Osteoblast (primary cell): ENCODE measurements at regions not wholly inside any gene's neighbourhood (a gene's known extent, or its start where the extent isn't known, plus 50 kb on each side); places are given as distances from the start of the nearest gene placed in this dataset.

Experiments
- DNase-seq: peaks from one replicate; pipeline ENCODE4 v3.0.0; 2011; ENCODE audit warnings: low spot score, mixed read lengths; ENCODE audit not compliant: insufficient read length; ENCODE audit errors: missing footprints
- H2AFZ ChIP-seq: 2 replicates; pipeline ENCODE4 v1.6.0; 2011; ENCODE audit warnings: mild to moderate bottlenecking, low read length
- H3K27ac ChIP-seq: 2 replicates; pipeline ENCODE4 v1.5.1; 2011; ENCODE audit warnings: mild to moderate bottlenecking, low read depth, low read length, moderate library complexity
- H3K27me3 ChIP-seq: 2 replicates; pipeline ENCODE4 v1.6.0; 2012; ENCODE audit warnings: mild to moderate bottlenecking, control low read depth, inconsistent platforms, low read length, moderate library complexity; ENCODE audit not compliant: insufficient read depth
- H3K36me3 ChIP-seq: 2 replicates; pipeline ENCODE4 v1.5.1; 2011; ENCODE audit warnings: mild to moderate bottlenecking, low read length, control low read depth, moderate library complexity; ENCODE audit not compliant: insufficient read depth
- H3K4me1 ChIP-seq: 2 replicates; pipeline ENCODE4 v1.5.1; 2011; ENCODE audit warnings: mild to moderate bottlenecking, low read length, control low read depth, moderate library complexity; ENCODE audit not compliant: insufficient read depth
- H3K4me2 ChIP-seq: 2 replicates; pipeline ENCODE4 v1.6.0; 2011; ENCODE audit warnings: mild to moderate bottlenecking, low read length; ENCODE audit not compliant: insufficient read depth
- H3K4me3 ChIP-seq: fragments of 200-600 bp; sonication (generic); 3 replicates; pipeline ENCODE4 v1.5.1; 2012; ENCODE audit warnings: mild to moderate bottlenecking, low read length, inconsistent platforms; ENCODE audit not compliant: insufficient read depth
- H3K79me2 ChIP-seq: 2 replicates; pipeline ENCODE4 v1.6.0; 2012; ENCODE audit warnings: mild to moderate bottlenecking, low read length, control low read depth, inconsistent platforms; ENCODE audit not compliant: insufficient read depth
- H3K9me3 ChIP-seq: 2 replicates; pipeline ENCODE4 v1.5.1; 2011; ENCODE audit warnings: low read depth, low read length, control low read depth
- H4K20me1 ChIP-seq: 2 replicates; pipeline ENCODE4 v1.6.0; 2012; ENCODE audit warnings: mild to moderate bottlenecking, low read length, control low read depth; ENCODE audit not compliant: insufficient read depth
- TF ChIP-seq, protein P1 (sequence below): IDR thresholded peaks from 2 replicates; pipeline ENCODE4 v1.5.1; 2011; ENCODE audit warnings: mild to moderate bottlenecking, low read depth, low read length, moderate library complexity; ENCODE audit errors: extremely low read depth

DNA sequence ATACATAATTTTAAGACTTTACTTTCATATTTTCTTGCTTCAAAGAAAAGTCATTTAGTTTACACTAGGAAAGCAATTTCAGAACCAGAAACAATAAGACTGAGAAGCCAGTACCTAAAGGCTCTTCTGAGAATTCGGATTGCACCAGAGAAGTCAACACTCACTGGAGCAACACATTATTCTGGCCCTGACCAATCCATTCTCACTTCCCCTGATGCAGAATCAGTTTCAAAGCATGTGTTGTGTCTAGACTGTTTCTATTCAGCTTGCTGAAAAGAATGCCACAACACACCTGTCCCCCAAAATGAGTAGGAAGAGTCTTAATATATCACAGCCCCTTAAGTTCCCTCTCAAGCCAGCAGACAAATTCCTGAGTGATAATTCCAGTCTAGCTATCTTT is 1074.3 kb upstream of the TENM4 start:
- Histone ChIP-seq H4K20me1 (no peaks in the 10 kb centered on the region), H3K36me3 (no peaks in the 10 kb centered on the region), H3K4me3 (no peak overlapping the region), H3K79me2 (no peaks in the 10 kb centered on the region), H3K4me1 (no peaks in the 10 kb centered on the region), H2AFZ (no peak overlapping the region), H3K27me3 (no peaks in the 10 kb centered on the region), H3K27ac (no peak overlapping the region), H3K9me3 (peaks cover 2% of the 10 kb centered on the region), H3K4me2 (no peak overlapping the region)
- no peak for DNase-seq
- TF ChIP-seq, protein P1, sequence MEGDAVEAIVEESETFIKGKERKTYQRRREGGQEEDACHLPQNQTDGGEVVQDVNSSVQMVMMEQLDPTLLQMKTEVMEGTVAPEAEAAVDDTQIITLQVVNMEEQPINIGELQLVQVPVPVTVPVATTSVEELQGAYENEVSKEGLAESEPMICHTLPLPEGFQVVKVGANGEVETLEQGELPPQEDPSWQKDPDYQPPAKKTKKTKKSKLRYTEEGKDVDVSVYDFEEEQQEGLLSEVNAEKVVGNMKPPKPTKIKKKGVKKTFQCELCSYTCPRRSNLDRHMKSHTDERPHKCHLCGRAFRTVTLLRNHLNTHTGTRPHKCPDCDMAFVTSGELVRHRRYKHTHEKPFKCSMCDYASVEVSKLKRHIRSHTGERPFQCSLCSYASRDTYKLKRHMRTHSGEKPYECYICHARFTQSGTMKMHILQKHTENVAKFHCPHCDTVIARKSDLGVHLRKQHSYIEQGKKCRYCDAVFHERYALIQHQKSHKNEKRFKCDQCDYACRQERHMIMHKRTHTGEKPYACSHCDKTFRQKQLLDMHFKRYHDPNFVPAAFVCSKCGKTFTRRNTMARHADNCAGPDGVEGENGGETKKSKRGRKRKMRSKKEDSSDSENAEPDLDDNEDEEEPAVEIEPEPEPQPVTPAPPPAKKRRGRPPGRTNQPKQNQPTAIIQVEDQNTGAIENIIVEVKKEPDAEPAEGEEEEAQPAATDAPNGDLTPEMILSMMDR, result no peak

DNA sequence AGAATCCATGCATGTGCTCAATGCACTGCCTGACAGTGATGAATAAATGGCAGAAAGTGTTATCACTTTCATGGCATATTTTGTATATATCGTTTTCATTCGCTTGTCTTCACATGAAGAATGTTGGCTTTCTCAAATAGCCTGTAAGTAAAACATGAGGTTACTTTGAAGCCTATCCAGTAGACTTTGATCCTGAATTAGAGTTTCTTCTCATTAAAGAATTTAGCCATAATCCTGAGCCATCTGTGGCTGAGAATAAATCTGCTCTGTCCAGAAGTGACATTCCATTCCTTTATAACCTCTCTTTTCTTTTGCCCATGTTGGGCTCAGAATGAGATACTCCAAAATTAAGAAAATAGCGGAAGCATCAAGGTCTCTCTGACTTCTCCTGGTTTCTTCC is 1071.7 kb upstream of the TENM4 start:
- no peaks in the 10 kb centered on the region for H3K27me3 ChIP-seq
- no peak overlapping the region for H2AFZ ChIP-seq
- H3K9me3 ChIP-seq, result no peaks in the 10 kb centered on the region
- no peaks in the 10 kb centered on the region for H3K4me1 ChIP-seq
- no peaks in the 10 kb centered on the region for H3K79me2 ChIP-seq
- no peak for DNase-seq
- no peak overlapping the region for H3K4me2 ChIP-seq
- no peak overlapping the region for H3K4me3 ChIP-seq
- no peaks in the 10 kb centered on the region for H3K36me3 ChIP-seq
- TF ChIP-seq, protein P1, result no peak
- H3K27ac ChIP-seq, result no peak overlapping the region
- H4K20me1 ChIP-seq, result no peaks in the 10 kb centered on the region

DNA sequence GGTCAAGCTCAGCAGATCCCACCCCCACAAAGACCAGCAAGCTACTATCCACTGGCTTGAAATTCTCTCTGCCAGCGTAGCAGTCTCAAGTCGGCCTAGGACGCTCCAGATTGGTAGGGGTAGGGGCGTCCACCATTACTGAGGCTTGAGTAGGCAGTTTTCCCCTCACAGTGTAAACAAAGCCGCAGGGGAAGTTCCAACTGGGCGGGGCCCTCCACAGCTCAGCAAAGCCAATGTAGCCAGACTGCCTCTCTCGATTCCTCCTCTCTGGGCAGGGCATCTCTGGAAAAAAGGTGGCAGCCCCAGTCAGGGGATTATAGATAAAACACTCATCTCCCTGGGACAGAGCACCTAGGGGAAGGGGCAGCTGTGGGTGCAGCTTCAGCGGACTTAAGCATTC is 1064.9 kb upstream of the TENM4 start:
- H3K4me1 ChIP-seq, result no peaks in the 10 kb centered on the region
- H2AFZ ChIP-seq, result no peak overlapping the region
- H3K4me3 ChIP-seq, result no peak overlapping the region
- H3K36me3 ChIP-seq, result no peaks in the 10 kb centered on the region
- no peak overlapping the region for H3K4me2 ChIP-seq
- no peaks in the 10 kb centered on the region for H4K20me1 ChIP-seq
- TF ChIP-seq, protein P1, result no peak
- no peaks in the 10 kb centered on the region for H3K79me2 ChIP-seq
- no peaks in the 10 kb centered on the region for H3K27me3 ChIP-seq
- H3K9me3 ChIP-seq, result no peaks in the 10 kb centered on the region
- DNase-seq, result no peak
- no peak overlapping the region for H3K27ac ChIP-seq

DNA sequence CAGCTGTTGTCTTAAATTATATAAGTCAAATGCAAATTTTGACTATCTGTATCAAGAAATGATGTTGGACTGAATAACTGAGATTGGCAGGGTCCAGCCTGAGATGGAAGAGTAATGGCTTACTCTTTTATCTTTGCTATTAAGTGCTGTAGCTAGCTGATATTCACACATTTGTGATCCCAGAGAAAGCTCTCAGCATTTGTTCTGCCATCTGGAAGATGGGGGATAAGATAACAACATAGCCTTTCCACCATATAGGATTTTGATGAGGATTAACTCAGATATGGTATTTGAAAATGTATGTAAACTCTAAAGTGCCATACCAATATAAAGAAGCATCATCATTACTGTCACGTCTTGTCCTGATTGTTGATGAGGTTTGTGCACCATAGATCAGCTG is 1063.2 kb upstream of the TENM4 start:
- Histone ChIP-seq H2AFZ (no peak overlapping the region), H3K79me2 (no peaks in the 10 kb centered on the region), H3K4me3 (no peak overlapping the region), H3K27me3 (no peaks in the 10 kb centered on the region), H3K36me3 (no peaks in the 10 kb centered on the region), H3K4me1 (no peaks in the 10 kb centered on the region), H4K20me1 (no peaks in the 10 kb centered on the region), H3K9me3 (no peaks in the 10 kb centered on the region), H3K27ac (no peak overlapping the region), H3K4me2 (no peak overlapping the region)
- TF ChIP-seq, protein P1, result no peak
- DNase-seq, result no peak
